Daoy (cell line): ENCODE measurements at regions not wholly inside any gene's neighbourhood (a gene's known extent, or its start where the extent isn't known, plus 50 kb on each side); places are given as distances from the start of the nearest gene placed in this dataset.

ENCODE experiments used
- DNase-seq: peaks from one replicate; pipeline ENCODE4 v3.0.0-alpha.2; 2015; ENCODE audit warnings: low read depth

DNA sequence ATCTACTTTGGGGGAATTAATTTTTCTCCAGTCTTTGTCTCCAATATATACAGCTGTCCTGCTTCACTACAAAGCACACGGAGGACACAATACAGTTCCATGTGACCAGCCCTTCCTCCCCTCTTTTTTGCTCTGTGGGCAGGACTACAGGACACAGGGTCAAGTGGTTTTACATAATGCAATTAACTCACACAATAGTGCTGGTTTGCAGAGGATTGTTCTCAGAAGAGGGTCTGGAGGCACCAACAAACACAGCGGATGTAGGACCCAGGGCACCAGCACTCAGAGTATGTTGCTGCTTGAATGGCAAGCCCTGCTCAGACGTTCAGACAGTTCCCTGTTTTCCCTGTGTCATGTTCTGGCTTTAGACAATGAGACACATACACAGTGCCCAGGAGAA, 52.0 kb upstream of the NPTX2 start:
- DNase-seq = no peak

DNA sequence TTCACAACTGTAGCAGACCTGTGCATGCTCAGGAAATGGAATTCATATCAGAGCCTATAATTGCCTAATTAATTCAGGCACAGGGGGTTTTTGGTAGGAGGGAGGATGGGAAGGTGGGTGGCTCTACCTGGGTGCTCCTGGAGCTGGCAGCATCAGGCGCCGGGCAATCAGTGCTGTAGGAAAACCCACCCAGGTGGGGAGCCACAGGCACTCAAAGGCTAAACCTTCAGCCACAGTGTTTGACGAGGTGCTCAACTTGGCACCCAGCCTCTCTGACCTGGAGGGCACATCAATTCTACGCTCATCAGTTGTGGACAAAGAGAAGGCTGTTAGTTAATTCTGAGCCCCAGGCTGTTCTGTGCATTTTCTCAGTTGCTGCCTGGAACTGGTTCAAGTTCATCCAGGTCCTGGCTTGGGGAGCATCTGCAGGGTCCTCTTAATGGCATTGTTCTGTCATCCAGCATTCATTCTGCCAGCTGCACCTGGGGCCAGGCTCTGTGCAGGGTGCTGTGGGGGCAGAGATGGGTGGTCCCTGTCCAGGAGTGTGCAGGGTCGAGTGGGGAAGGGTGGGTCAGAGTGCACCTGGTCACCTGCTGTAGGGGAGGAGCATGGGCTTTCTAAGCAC, 54.1 kb upstream of the NPTX2 start:
- DNase-seq = no peak

GRCh38 chr7:98562381-98562823, 54.7 kb upstream of the NPTX2 start:
- no peak for DNase-seq

DNA sequence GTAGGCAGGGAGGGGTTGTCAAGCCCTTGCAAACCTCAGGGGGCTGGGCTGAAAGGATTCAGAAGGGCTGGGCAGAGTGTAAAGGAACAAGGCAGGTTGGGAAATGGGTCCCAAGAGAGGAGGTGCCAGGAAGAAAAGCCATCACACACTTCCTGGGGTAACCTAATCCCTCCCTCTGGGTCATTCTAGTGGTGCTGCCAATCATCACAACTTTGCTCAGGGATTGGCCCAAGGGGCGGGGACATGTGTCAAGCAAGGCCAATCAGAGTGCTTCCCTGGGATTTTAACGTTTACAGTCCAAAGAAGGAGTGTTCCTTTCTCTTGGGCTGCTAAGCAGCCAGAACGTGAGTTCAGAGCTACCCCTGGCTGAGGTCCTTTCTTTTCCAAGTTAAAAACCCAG, 57.1 kb upstream of the NPTX2 start:
- DNase-seq = peak; percentile 58

- DNase-seq = no peak
Observed at GRCh38 chr7:98559219-98559618, 57.9 kb upstream of the NPTX2 start.

DNA sequence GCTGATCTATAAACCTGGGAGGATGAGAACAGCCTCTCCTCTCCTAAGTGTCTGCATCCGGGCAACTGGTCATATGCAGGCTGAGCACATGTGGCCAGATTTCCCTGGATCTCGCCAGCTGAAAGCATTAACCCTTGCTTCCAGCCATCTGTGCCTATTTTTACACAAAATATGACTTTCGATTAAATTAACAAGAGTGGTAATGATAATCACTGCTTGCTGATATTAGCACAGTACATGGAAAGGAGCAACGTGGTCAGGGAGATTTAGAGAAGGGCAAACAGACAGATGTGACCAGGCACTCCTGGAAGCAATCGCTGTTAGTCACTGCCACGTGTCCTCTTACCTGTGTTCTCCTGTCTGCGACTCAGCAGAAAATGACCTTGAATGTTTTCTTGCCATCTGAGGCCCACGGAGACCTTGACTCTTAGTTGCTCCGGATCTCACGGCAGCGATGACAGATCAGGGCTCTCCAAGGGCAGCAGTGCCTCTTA, 59.5 kb upstream of the NPTX2 start:
- DNase-seq = no peak

- no peak for DNase-seq
Observed at GRCh38 chr7:98556288-98556687, 60.8 kb upstream of the NPTX2 start.

DNA sequence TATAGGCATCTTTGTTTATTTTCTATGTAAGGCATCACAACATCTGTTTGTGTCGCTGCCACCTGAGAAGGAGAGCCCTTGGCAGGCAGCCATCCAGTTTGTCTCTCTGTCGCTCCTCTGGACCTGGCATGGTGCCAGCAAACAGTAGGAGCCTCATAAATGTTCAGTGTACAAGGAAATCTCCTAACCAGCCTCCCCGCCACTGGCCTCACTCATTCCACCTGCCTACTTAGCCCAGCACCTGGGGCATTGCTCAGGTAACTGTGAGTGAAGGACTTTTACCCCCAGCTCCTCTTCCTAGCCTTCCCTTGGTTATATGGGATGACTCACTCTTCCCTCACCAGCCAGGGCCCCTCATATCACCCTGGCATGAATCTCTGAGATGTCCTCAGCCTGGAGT, 61.7 kb upstream of the NPTX2 start:
- peak; percentile 69 for DNase-seq

GRCh38 chr7:98553666-98554065, 63.4 kb upstream of the NPTX2 start:
- no peak for DNase-seq

GRCh38 chr7:98551611-98552273, 65.3 kb upstream of the NPTX2 start:
- DNase-seq = no peak

GRCh38 chr7:98548971-98549370, 68.1 kb upstream of the NPTX2 start:
- DNase-seq = no peak

DNA sequence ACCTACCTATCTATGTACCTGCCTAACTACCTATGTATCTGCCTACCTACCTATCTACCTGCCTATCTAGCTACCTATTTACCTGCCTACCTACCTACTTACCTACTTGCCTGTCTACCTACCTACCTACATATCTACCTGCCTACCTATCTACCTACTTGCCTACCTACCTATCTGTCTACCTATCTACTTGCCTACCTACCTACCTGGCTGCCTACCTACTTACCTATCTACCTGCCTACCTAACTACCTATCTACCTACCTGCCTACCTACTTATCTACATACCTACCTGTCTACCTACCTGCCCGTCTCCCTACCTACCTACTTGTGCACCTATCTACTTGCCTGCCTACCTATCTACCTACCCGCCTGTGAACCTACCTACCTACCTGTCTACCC, 68.7 kb upstream of the NPTX2 start:
- no peak for DNase-seq

- DNase-seq = no peak
Observed at GRCh38 chr7:98541101-98541500, 76.0 kb upstream of the NPTX2 start.

- DNase-seq = no peak
Observed at GRCh38 chr7:98539865-98540264, 77.2 kb upstream of the NPTX2 start.

DNA sequence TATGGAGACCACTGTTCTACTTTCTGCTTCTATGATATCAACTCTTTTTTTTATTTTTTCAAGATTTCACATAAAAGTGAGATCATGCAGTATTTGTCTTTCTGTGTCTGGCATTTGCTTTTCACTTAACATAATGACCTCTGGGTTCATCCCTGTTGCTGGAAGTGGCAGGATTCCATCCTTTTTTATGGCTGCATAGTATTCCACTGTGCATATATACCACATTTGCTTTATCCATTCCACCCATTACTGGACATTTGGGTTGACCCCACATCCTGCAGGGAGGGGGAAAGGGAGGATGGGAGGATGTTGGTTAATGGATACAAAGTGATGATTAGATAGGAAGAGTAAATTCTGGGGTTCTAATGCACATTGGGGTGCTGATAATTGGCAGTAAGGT, 80.3 kb upstream of the NPTX2 start:
- DNase-seq = no peak

- no peak for DNase-seq
Observed at GRCh38 chr7:98534493-98534892, 82.6 kb upstream of the NPTX2 start.

DNA sequence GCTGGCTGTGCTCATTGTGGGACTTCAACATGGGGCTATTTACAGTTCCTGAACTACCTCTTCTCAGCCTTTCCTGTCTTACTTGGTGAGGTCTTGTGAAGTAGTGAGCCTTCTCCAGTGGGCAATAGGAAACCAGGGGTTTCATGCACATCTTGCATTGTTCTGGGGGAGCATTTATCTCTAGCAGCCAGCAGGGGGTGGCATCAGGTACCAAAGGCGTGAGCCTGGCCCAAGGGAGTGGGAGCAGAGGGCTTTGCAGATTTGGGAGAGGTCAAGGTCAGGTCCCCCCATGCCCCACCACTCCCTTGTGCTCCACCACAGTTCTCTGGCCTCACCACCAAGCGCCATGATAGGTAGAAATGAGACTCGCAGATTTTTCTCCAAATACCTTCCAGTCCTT, 85.4 kb upstream of the NPTX2 start:
- DNase-seq = no peak

- no peak for DNase-seq
Observed at GRCh38 chr7:98528079-98528478, 89.0 kb upstream of the NPTX2 start.

- no peak for DNase-seq
Observed at GRCh38 chr7:98526059-98526458, 91.0 kb upstream of the NPTX2 start.

DNA sequence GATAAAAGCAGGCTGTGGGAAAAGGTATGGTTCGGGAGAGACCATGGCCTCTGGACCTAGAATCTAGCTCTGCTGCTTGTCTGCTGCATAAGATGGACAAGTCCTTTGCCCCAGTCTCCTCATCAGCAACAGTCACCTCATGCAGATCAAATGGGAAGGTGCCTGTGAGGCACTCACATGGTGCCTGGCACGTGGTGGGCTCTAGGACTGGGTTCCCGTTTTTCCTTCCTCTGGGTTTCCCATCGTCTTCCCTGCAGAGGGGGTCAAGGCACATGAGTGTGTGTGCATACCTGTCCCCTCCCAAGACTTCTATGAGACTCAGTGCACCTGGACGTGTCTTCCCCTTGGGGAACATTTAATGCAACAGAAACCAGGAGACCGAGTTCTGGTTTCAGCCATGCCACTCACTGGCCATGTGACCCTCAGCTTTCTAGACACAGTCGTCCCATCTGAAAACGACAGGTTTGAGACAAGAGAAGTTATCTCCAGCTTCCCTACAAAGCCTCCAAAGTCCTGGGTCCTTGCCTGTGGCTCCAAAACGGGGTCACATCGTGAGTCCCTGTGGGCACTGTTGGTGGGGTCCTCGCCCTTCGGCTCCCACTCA, 95.9 kb upstream of the NPTX2 start:
- DNase-seq = no peak

GRCh38 chr7:98520356-98520951, 96.6 kb upstream of the NPTX2 start:
- DNase-seq = no peak

DNA sequence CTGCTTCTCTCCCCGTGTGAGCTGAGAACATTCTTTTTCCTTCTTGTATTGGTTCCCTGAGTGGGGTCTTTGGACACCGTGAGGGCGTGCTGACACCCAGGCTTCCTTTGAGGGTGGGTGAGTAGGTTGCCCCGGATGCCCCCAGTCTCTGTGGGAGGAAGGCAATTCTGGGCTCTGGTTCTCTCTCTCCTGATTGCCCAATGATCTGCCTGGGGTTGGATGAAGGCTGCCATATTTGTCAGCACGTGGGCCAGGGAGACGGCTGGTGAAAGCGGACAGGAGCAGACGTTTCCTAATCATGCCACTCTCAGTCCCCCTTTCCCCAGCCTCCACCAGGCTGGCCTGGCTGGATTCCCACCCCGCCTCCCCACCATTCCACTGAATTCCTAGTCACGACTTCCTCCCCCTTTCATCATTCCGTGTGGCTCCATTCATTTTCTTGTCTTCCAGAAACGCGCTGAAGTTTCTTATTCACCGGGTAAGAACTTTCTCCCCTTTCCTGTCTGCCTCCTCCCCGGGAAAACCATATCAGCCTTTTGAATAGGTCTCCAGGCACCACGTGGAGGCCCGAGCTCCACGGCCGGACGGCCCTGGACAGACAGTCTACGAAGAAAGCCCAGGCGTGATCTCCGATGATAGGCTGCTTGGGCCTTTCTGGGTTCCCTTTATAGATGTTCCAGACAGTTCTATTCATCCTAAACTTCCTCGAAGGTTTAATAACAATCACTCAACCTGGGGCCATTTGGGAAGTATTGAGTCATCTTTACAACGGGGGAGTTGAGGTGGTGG, 98.7 kb upstream of the NPTX2 start:
- no peak for DNase-seq
